ENCODE measurements at regions not wholly inside any gene's neighbourhood (a gene's known extent, or its start where the extent isn't known, plus 50 kb on each side); places are given as distances from the start of the nearest gene placed in this dataset.

- TF ChIP-seq CTCF (conservative IDR thresholded peaks at IDR 0.05; ENCODE audit: low read depth, low read length): no peak
- no peak for TF ChIP-seq EZH2 (IDR thresholded peaks at IDR 0.05; ENCODE audit: low read length, unreplicated experiment)
- no peak for TF ChIP-seq EZH2phosphoT487 (IDR thresholded peaks at IDR 0.05; ENCODE audit: borderline replicate concordance, low read length)
Observed at GRCh38 chr1:87652176-87652575, 323.5 kb downstream of the LMO4 start.

Measured in PC-3 (cell line).